HG03095 (cell line): ENCODE measurements at regions not wholly inside any gene's neighbourhood (a gene's known extent, or its start where the extent isn't known, plus 50 kb on each side); places are given as distances from the start of the nearest gene placed in this dataset.
"Not testable (repeated sequence)": the region's sequence is repeated elsewhere in the genome, so short reads cannot be mapped to it uniquely, and the experiment has no call there.

Source experiments
- ATAC-seq: cut with Tn5 transposase; IDR thresholded peaks from one replicate; pipeline ENCODE4 v1.9.1; 2021; ENCODE audit warnings: moderate library complexity; ENCODE audit not compliant: unreplicated experiment

GRCh38 chr17:30731210-30732132, 93.0 kb downstream of the CRLF3 start:
- ATAC-seq, result peak; percentile 81

- ATAC-seq, result not testable (repeated sequence)
Measured at GRCh38 chr17:30730837-30731209, 93.7 kb downstream of the CRLF3 start.

GRCh38 chr17:30730171-30730836, 94.2 kb downstream of the CRLF3 start:
- not testable (repeated sequence) for ATAC-seq

GRCh38 chr17:30729471-30730170, 94.9 kb downstream of the CRLF3 start:
- ATAC-seq, result not testable (repeated sequence)

GRCh38 chr17:30727517-30727916, 97.0 kb downstream of the CRLF3 start:
- ATAC-seq, result not testable (repeated sequence)

- ATAC-seq, result not testable (repeated sequence)
Measured at GRCh38 chr17:30726734-30727133, 97.8 kb downstream of the CRLF3 start.

- ATAC-seq, result not testable (repeated sequence)
Measured at GRCh38 chr17:30726310-30726709, 98.2 kb downstream of the CRLF3 start.

GRCh38 chr17:30724034-30724650, 100.3 kb downstream of the CRLF3 start:
- ATAC-seq, result not testable (repeated sequence)

- ATAC-seq, result not testable (repeated sequence)
Measured at GRCh38 chr17:30722114-30722780, 102.2 kb downstream of the CRLF3 start.

GRCh38 chr17:30720971-30721370, 103.5 kb downstream of the CRLF3 start:
- not testable (repeated sequence) for ATAC-seq

- no peak for ATAC-seq
Measured at GRCh38 chr17:30720013-30720471, 104.5 kb downstream of the CRLF3 start.

- ATAC-seq, result not testable (repeated sequence)
Measured at GRCh38 chr17:30719131-30719973, 105.1 kb downstream of the CRLF3 start.

GRCh38 chr17:30718691-30719090, 105.8 kb downstream of the CRLF3 start:
- ATAC-seq, result not testable (repeated sequence)

- ATAC-seq, result not testable (repeated sequence)
Measured at GRCh38 chr17:30718099-30718447, 106.4 kb downstream of the CRLF3 start.

- no peak for ATAC-seq
Measured at GRCh38 chr17:30717291-30718098, 107.0 kb downstream of the CRLF3 start.

- no peak for ATAC-seq
Measured at GRCh38 chr17:30716461-30717290, 107.8 kb downstream of the CRLF3 start.

GRCh38 chr17:30714825-30715622, 109.5 kb downstream of the CRLF3 start:
- not testable (repeated sequence) for ATAC-seq
